GM12874 (cell line): ENCODE measurements at regions not wholly inside any gene's neighbourhood (a gene's known extent, or its start where the extent isn't known, plus 50 kb on each side); places are given as distances from the start of the nearest gene placed in this dataset.

ENCODE experiments used
- TF ChIP-seq, protein P1 (sequence below): IDR thresholded peaks from 2 replicates; pipeline ENCODE4 v1.5.1; 2011; ENCODE audit warnings: low read depth, mild to moderate bottlenecking, control low read depth, low read length, moderate library complexity; ENCODE audit not compliant: insufficient read depth

DNA sequence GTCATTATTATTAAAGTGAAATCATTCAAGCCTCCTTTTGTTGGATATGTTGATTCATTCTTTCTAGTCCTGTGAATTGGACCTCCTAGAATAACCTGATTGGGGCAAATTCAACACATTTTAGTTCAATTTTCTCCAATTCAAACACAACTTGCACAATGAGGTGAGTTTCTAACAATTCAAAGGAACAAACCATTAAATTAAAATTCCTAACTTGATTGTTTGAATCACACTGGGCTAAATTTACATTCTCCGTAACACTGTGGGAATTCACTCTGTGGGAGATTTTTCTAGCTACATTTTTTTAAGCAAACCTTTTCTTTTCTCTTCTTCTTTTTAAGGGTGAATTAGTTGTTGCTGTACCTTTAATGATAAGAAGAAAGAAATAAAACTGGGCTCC lies 68.3 kb upstream of the CABCOCO1 start:
- TF ChIP-seq, protein P1, sequence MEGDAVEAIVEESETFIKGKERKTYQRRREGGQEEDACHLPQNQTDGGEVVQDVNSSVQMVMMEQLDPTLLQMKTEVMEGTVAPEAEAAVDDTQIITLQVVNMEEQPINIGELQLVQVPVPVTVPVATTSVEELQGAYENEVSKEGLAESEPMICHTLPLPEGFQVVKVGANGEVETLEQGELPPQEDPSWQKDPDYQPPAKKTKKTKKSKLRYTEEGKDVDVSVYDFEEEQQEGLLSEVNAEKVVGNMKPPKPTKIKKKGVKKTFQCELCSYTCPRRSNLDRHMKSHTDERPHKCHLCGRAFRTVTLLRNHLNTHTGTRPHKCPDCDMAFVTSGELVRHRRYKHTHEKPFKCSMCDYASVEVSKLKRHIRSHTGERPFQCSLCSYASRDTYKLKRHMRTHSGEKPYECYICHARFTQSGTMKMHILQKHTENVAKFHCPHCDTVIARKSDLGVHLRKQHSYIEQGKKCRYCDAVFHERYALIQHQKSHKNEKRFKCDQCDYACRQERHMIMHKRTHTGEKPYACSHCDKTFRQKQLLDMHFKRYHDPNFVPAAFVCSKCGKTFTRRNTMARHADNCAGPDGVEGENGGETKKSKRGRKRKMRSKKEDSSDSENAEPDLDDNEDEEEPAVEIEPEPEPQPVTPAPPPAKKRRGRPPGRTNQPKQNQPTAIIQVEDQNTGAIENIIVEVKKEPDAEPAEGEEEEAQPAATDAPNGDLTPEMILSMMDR = no peak

DNA sequence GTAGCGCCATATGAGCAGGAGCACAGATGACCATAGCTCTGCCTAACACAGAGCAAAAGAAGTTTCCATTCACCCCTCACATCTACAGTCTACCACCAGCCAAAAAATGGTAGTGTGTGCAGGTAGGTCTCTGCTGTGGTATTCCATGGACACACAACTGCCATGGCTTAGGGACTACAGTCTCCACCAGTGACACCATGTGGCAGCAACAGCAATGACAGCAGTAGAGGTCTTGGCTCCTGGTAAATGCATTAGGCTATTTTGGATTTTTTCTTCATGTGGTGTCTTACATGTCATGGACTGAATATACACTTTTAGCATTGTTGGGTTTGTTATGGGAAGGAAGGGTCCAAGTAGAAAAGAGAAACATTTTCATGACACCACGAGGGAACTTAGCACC lies 70.1 kb upstream of the CABCOCO1 start:
- TF ChIP-seq, protein P1 = peak; percentile 59

DNA sequence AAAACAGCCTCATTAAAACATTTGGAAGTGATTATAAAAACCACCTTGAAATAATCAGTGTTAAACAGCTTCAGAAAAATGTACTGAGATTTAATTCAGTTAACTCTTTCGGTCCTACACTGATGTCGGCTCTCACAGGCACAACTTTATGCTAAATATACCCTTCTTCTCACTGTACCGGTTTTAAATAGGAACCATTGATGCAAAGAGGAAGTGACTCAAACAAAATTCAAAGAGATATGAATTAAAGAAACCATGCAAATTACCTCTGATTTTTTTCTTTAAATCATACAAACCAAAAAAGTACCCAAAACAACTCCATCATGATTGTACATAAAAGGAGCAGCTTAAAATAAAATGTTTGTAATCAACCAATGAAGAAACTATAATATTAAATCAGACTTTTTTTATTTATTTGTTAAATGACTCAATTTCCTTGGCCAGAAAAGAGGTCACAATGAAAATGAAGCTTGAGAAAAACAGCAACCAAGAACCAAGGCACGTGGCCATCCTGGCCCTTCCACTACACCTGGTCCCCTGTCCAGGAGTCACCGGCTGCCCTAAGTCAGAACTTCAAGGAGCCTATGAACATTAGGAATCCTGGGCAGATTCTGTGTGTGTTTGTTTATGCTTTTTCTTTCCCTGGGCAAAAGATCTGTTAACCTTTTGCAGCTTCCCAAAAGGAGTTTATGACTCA lies 73.0 kb upstream of the CABCOCO1 start:
- TF ChIP-seq, protein P1 = no peak

DNA sequence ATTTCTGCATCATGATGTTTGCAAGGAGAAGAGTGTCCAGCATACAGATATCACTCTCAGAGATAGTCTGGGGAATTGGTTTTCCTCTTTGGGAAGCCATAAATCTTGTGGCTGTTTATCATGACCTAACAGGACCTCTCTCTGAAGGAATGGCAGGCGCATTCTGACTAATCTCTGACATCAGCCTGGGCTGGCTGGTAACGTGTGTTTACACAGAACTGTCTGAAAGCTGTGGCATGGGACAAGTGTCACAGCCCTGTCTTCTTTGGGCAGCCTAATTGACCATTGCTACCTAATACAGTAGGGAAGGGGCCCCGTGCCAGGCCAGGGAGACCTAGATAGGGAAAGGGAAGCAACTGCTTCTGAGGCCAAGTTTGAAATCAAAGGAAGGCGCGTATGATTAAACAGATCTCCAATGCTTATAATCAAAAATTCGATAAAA lies 73.9 kb upstream of the CABCOCO1 start:
- TF ChIP-seq, protein P1 = no peak

DNA sequence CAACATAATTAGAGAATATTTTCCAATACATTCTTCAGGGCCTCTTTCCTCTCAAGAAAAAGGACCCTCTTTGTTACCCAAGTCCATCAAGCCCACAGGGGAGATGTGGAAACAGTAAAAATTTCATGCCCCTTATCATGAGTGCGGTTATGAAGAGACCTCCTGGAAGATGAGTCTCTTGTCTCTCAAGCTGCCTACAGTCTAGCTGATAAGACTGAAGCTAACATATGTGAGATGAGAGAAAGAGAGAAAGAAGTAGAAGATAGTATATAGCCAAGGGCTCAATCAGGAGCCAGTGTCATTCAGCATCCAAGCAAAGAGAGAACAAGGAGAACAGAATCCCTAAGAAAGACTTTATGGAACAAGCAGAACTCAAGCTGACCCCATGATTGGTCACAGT lies 75.9 kb upstream of the CABCOCO1 start:
- TF ChIP-seq, protein P1 = no peak

DNA sequence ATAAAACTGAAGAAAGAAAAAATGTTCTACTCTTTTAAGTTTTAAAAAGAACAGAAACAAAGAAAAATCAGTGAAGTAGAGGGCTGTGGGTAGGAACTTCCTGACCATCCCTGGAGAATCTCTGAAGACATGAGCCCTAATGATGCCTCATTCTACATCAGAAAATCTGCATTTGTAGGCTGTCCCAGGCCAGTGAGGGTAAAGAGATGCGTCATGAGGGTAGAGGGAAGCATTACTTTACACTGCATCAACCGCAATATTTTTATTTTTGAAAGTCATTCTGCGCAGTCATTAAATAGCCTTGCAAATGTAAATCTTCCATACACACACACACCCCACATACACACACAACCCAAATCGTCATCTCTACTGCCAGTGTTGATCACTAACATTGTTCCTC lies 82.1 kb upstream of the CABCOCO1 start:
- TF ChIP-seq, protein P1 = no peak

DNA sequence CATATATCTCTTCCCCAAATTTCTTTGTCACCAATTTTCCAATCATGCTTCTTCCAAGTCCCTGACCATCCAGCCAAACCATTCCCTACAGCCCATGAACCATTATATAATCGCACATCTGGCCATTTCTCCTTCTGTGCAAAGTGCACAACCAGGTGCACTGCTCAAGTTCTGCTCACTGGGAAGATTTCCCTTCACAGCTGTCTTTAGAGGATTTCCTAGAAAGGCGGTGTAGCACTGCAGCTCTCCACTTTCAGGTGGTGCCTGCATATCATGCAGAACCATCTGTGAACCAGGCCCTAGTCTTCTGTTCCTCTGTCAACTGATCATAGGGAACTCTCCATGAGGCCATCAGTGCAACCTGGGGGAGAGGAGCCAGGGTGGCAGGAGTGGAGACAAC lies 95.0 kb upstream of the CABCOCO1 start:
- TF ChIP-seq, protein P1 = no peak
